ENCODE measurements at regions not wholly inside any gene's neighbourhood (a gene's known extent, or its start where the extent isn't known, plus 50 kb on each side); places are given as distances from the start of the nearest gene placed in this dataset.

- no peaks in the 10 kb centered on the region for H3K36me3 ChIP-seq (ENCODE audit: insufficient read depth)
- TF ChIP-seq CTCF (conservative IDR thresholded peaks at IDR 0.05; ENCODE audit: low read depth, low read length): no peak
- H3K9ac ChIP-seq: no peak overlapping the region
- H3K4me3 ChIP-seq (IDR thresholded peaks at IDR 0.05; ENCODE audit: insufficient read depth, low read depth, low read length): no peak overlapping the region
- no peaks in the 10 kb centered on the region for H4K20me1 ChIP-seq (ENCODE audit: insufficient read depth)
- H2AFZ ChIP-seq (ENCODE audit: low read depth): no peak overlapping the region
- no peaks in the 10 kb centered on the region for H3K79me2 ChIP-seq (ENCODE audit: insufficient read depth, low read depth)
- no peaks in the 10 kb centered on the region for H3K27me3 ChIP-seq (ENCODE audit: insufficient read depth, low read depth)
- no peak overlapping the region for H3K27ac ChIP-seq
- H3K4me1 ChIP-seq (ENCODE audit: low read depth, poor library complexity, severe bottlenecking): peaks cover 11% of the 10 kb centered on the region
- no peak overlapping the region for H3K4me2 ChIP-seq
Observed at GRCh38 chr3:117688583-117688982, 979.0 kb downstream of the TUSC7 start.

GRCh38 chr3:117691526-117691925 is 981.9 kb downstream of the TUSC7 start:
- H4K20me1 ChIP-seq (ENCODE audit: insufficient read depth): no peaks in the 10 kb centered on the region
- no peaks in the 10 kb centered on the region for H3K79me2 ChIP-seq (ENCODE audit: insufficient read depth, low read depth)
- H3K4me3 ChIP-seq (IDR thresholded peaks at IDR 0.05; ENCODE audit: insufficient read depth, low read depth, low read length): no peak overlapping the region
- no peak overlapping the region for H3K4me2 ChIP-seq
- no peaks in the 10 kb centered on the region for H3K36me3 ChIP-seq (ENCODE audit: insufficient read depth)
- peaks cover 11% of the 10 kb centered on the region for H3K4me1 ChIP-seq (ENCODE audit: low read depth, poor library complexity, severe bottlenecking)
- H3K27ac ChIP-seq: no peak overlapping the region
- no peaks in the 10 kb centered on the region for H3K27me3 ChIP-seq (ENCODE audit: insufficient read depth, low read depth)
- H2AFZ ChIP-seq (ENCODE audit: low read depth): no peak overlapping the region
- TF ChIP-seq CTCF (conservative IDR thresholded peaks at IDR 0.05; ENCODE audit: low read depth, low read length): no peak
- no peak overlapping the region for H3K9ac ChIP-seq

- H4K20me1 ChIP-seq (ENCODE audit: insufficient read depth): no peaks in the 10 kb centered on the region
- H3K79me2 ChIP-seq (ENCODE audit: insufficient read depth, low read depth): no peaks in the 10 kb centered on the region
- H3K36me3 ChIP-seq (ENCODE audit: insufficient read depth): no peaks in the 10 kb centered on the region
- no peak overlapping the region for H2AFZ ChIP-seq (ENCODE audit: low read depth)
- H3K4me3 ChIP-seq (IDR thresholded peaks at IDR 0.05; ENCODE audit: insufficient read depth, low read depth, low read length): no peak overlapping the region
- no peak overlapping the region for H3K27ac ChIP-seq
- H3K4me1 ChIP-seq (ENCODE audit: low read depth, poor library complexity, severe bottlenecking): peaks cover 11% of the 10 kb centered on the region
- no peak overlapping the region for H3K4me2 ChIP-seq
- no peak for TF ChIP-seq CTCF (conservative IDR thresholded peaks at IDR 0.05; ENCODE audit: low read depth, low read length)
- H3K27me3 ChIP-seq (ENCODE audit: insufficient read depth, low read depth): no peaks in the 10 kb centered on the region
- H3K9ac ChIP-seq: no peak overlapping the region
Observed at GRCh38 chr3:117692416-117692995, 982.9 kb downstream of the TUSC7 start.

- no peaks in the 10 kb centered on the region for H3K27me3 ChIP-seq (ENCODE audit: insufficient read depth, low read depth)
- H4K20me1 ChIP-seq (ENCODE audit: insufficient read depth): no peaks in the 10 kb centered on the region
- no peak for TF ChIP-seq CTCF (conservative IDR thresholded peaks at IDR 0.05; ENCODE audit: low read depth, low read length)
- no peak overlapping the region for H3K9ac ChIP-seq
- no peaks in the 10 kb centered on the region for H3K4me1 ChIP-seq (ENCODE audit: low read depth, poor library complexity, severe bottlenecking)
- no peak overlapping the region for H3K4me3 ChIP-seq (IDR thresholded peaks at IDR 0.05; ENCODE audit: insufficient read depth, low read depth, low read length)
- H3K4me2 ChIP-seq: no peak overlapping the region
- H3K79me2 ChIP-seq (ENCODE audit: insufficient read depth, low read depth): no peaks in the 10 kb centered on the region
- H2AFZ ChIP-seq (ENCODE audit: low read depth): no peak overlapping the region
- no peaks in the 10 kb centered on the region for H3K36me3 ChIP-seq (ENCODE audit: insufficient read depth)
- H3K27ac ChIP-seq: no peak overlapping the region
Observed at GRCh38 chr3:117695321-117695720, 985.7 kb downstream of the TUSC7 start.

All from KMS-11 (cell line).